ENCODE measurements at regions not wholly inside any gene's neighbourhood (a gene's known extent, or its start where the extent isn't known, plus 50 kb on each side); places are given as distances from the start of the nearest gene placed in this dataset.

DNA sequence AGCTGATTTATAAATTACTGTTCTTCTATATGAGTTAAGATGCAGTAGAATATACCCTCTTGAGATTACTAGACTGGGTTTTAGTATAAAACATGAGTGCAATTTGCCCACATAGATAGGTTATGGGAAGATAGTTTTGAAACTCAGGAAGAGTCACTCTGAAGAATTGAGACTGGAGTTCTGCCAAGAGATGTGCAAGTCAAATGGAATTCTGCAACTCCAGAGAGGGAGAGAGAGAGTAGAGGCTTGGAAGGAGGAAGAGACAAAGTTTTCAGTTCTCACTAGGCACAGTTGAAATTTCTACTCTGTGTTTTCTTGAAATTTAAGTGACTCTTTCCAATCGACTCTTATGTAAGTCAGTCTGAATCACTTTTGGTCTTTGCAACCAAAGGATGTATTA is 878.8 kb downstream of the TSN start:
- DNase-seq: no peak

DNA sequence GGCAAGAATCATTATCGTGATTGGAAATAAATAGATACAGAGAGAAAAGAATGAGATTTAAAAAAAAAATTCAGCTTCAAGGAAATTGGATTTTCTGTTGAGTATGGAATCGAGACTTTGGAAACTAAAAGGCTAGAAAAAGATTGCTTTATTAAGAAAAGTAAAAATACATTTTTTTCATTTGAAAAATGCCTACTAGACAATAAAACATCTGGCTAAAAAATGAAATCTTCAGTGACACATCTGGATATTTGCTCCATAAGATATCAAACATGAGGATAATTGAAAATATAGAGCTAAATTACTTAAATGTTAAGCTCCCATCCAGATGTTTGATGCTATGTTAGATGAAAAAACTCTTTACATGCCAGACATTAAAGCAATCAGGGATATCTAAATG is 879.5 kb downstream of the TSN start:
- no peak for DNase-seq

DNA sequence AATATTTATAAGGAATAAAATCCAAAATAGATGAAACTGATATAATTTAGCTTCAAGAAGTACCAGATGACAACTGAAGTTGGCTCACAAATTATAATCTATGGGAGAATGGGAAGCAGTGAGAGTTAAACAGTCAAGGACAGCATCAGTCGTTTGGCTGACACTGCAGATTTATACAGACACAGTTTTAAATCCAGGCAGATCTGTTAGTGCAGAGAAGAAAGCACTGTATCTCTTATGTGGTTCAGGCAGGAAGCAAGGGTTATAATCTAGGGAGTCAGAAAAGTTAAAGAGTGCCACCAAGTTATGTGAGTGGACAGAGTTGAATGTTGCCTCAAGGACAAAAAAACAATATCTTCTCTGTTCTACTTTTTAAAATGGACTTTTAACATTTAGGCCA is 880.2 kb downstream of the TSN start:
- no peak for DNase-seq

DNA sequence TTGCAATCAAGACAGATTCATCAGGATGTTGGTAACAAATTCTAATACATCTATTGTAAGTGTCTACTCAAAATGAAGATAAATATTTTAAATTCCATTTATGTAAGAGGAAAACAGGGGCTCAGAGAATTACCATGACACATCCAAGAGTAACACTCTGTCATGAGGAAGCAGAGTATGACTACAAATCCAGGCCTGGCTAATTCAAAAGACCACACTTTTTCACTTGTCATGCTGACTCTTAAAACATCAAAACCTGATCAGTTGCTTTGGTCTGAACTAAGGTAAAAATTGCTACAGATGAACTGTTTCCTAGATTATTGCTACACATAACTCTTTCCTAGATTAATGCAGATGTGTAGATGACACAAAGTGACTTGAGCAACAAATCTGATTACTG is 880.6 kb downstream of the TSN start:
- DNase-seq: no peak

DNA sequence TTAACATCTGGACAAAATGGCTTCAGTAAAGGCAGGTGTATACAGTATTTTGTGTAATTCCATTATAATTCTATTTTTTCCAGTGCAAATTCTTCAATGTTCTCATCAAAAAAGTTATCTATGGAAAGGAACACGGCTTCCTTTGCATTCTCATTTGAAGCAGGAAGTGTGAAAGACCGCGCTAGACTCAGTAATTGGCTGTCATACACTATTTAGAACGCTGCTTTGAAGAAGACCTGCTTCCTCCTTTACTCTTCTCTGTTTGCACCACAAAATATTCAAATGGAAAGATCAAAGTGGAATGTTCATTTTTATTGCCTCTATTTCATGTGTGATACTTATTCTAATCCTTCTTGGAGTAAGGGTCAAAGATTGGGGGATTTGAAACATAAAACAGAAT is 883.7 kb downstream of the TSN start:
- no peak for DNase-seq

DNA sequence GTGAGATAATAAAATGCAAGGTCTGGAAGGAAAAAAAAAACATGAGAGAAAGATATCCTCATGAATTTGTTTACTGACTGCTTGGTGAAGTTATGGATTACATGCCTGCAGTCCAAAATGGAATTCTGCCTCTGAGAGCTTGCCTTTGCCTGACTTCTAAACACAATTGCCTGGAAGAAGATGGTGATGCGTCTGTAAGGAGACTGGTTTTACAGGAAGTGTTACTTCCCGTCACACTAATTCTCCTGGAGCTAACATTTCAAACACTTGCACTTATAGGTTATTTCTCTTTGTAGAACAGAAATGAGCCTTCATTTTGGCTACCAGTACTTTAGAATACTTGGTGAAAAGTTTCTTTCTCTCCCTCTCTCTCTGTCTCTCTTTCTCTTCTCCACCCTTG is 884.3 kb downstream of the TSN start:
- no peak for DNase-seq

DNA sequence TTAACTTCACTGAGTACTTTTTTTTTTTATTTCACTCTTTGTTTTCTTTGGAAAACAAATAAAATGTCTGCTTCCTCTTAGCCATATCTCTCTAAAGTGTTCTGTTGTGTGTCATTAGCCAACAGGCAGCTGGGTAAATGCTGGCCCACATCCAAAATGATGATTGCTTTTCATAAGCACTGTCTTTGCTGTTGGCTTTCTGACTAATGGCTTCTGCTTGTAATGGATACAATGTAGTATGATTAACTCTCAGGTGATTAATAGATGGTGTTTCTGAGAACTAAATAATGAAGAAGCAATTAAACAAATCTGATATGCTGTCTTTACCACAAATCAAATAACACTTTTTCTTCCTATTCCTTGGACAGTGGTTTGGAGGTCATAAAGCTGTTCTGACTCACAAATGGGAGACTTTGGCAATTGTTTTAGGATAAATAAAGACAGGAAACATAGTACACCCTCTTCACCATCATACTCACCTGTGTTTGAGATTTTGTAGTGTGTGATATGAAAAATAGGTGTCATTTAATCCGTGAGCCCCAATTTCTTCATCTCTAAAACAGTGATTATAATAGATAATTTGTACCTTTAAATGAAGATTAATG is 888.4 kb downstream of the TSN start:
- no peak for DNase-seq

DNA sequence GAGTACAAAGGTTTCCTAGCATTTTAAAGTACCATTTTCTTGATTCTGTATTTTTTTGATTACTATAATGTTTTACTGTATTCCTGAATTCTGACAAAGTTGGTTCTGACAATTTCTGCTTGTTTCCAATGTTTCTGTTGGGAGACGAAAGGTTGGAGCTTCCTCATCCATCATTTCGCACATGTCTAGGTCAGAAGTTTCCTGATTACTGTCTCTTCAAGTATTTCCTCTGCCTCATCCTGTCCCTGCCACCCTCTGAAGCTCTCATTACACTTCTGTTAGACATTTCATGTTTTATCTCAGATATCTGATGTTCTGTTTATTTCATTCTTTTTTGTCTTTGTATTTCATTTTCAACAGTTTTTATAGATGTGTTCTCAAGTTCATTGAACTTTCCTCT is 895.8 kb downstream of the TSN start:
- DNase-seq: no peak

DNA sequence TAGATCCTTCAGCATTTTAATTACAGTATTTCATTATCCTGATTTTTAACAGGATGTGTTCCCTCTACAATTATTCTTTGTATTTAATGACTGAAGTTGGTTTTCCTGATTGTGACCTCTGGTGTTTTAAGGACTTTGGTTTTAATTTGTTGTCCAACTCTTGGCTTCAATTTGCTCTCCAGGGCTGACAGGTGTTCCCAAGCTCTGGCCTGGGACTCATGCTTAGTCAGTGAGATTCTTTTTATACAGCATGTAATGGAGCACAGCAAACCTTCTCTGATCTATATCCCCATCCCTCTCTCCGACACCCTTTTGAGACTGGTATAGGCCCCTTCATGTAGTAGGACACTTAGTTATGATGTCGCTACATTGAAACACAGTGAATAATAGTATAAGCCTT is 896.3 kb downstream of the TSN start:
- DNase-seq: no peak

DNA sequence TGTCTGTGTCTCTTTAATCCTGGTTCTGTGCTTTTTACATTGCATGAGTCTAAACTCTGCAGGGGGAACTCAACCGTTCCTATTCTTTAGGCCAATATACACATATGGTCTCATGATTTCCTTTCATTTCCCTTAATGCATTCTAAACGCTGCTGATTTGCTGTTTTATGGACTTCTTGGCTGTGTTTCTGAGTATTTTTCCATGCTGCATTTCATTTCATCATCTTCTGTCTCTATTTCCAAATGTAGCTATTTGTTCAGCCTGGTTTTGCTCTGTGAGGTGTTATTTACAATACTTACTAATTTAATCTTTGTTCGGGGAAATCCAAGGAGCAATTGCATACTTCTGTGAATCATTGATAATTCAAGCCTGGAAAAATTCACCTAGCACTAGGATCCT is 897.2 kb downstream of the TSN start:
- no peak for DNase-seq

DNA sequence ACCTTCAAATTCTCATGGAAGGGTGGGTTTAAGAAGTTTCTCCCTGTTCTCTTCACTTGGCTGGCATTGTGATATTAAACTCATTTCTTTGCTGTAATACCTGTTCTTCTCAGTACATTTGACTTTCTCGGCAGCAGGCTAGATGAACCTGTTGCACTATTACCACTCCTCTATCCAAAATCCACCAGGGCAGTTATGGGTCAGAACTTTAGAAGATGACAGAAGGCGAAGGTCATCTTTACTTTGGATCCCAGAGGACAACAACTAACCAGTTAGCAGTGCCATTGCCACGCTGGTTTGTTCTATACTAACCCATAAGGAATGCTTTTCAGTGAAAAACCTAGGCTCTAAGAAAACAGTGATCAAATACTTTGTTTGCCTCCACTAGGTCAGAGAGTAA is 901.0 kb downstream of the TSN start:
- no peak for DNase-seq

DNA sequence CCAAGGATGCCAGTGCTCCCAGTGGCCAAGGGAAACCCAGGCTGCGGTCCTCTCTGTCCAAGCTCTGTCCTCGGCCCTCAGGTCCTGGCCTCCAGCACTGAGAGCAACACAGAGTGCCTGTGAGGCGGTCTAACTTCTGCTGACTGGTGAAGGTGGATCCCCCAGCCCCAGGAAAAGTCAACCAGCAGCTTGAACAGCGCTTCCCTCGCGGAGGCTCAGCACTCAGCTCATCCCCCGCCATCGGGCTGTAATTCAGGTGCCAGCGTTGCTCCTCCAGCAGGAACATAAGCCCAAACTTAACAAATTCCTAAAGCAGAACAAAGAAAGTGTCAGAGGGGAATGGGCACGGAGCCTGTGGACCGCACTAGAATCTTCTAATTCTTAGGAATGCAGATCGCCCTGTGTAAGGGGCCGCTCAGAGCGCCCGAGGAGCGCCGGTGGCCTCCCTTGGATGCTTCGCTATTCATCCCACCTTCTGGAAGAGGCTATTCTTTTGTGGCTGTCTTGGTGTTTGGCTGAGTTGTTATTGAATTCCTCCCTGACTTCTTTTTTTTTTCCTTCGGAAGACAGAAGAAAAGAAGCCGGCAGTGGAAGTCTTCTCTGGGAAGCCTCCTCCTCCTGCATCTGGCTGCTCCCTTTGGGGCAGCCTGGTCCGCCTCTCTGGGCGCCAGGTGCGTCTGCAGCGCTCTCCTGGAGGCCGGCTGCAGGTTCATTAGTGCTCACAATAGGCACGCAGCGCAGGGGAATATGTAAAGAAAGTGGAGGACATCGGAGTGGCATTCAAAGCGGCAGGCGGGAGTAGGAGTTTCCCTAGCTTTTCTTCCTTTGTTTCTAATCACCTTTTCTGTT is 905.6 kb downstream of the TSN start:
- DNase-seq: no peak

DNA sequence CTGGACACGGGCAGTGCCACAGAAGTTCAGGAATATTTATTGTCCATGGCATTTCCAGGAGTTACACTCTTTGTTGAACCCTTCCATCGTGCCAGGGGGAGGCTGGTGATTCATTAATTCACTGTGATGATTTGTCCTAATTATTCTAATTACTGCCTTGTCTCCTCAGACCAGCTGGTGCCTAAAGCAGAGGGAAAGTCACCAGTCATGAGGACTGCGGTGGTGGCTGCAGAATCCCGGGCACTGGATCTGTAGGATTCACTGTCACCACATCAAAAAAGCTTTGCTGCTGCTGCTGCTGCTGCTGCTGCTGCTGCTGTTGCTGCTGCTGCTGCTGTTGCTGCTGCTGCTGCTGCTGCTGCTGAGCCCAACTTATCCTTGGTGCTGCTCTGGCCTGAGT is 908.2 kb downstream of the TSN start:
- no peak for DNase-seq

DNA sequence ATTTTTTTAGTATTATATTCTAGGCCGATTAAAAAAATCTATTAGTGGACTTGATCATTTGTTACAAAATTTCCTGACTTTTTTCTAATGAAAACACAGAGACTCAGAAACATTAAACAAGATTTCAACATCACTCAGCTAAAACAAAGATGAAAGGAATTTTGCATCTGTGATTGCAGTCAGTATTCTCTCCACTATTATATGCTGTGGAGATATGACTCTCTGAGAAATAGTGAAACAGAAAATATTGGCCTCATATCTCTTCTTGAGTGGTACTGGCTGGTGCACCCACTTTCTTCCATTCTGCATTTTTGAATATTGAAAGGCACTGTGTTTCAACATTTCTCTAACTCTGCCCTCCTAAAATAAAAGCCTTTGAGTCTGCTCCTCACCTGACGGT is 914.2 kb downstream of the TSN start:
- no peak for DNase-seq

DNA sequence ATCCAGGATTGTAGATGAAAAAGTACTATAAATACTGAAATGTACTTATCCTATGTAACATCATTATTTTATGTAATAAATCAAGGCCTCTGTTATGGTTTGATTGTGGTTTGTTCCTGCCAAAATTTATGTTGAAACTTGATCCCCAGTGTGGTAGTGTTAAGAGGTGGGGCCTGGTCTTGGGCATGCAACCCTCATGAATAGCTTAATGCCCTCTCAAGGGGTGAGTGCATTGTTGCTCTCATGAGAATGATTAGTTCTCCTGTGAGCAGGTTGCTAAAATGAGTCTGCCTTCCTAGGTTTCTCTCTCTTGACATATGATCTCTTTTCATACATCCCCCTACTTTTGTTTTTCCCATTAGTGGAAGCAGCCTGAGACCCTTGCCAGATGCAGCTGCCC is 915.4 kb downstream of the TSN start:
- DNase-seq: no peak

DNA sequence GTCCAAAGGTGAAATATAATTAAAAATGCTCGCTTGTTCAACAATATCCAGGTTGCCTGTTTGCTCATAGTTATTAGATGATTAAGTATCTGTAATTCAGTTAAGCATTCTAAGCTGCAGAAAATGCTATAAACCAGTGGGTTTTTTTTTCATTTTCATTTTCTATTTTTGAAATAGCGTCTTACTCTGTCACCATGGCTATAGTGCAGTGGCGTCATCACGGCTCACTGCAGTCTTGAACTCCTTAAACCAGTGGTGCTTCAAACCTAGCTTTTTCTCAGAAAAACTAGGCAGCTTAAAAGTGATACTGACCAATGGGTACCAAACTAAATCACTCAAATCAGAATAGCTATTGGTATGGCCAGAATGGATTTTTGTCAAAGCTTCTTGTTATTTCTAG is 925.2 kb downstream of the TSN start:
- no peak for DNase-seq

DNA sequence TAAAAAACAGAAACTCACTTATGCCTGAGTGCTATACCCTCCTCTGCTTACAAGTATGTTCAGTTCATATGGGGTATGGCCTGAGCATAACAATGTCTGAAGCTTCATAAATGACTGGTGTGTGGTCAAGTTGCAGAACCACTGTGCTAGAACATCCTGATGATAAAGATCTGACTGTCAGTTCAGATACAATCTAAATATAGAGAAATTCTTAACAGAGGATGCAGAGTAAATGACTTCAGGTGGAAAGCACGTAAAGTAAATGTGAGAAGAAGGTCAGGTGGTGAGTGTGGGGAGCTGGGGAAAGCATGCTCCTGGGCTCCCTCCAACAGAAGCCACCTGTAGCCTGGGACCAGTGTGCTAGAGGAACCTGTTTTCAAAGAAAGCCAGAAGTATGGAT is 926.2 kb downstream of the TSN start:
- DNase-seq: no peak

DNA sequence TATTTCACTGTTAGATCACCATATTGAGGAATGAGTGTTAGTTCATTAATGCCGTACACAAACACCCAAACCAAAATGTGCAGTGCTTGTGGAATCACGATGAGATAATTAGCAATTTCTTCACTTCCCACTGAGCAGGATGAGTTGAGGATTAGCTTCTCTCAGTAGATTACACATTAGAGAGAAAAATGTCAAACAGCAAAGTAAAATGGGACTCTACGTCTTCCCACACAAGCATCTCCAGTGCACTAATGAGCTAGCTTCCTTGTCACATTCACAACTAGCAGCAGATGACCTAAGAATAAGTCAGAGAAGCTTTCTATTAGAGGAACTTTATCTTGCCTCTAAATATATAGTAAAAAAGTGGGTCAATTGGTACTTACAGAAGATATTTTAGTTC is 926.9 kb downstream of the TSN start:
- no peak for DNase-seq

DNA sequence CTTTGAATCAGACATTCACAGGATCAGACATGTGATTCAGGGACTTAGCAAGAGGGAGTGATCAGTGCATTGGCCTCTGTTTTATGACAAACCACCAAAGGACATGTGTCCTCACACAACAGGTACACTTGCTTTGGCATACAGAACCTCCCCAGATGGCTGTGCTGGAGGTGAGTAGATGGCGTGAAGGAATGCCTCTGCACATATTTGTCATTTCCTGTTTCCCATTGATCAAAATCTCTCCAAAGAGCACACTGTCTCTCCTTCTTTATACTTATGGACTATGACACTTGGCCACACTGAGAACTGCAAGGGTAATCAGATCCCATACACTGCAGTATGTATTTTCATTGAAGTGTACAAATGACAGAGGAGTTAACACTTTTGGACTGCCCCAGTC is 927.6 kb downstream of the TSN start:
- no peak for DNase-seq

DNA sequence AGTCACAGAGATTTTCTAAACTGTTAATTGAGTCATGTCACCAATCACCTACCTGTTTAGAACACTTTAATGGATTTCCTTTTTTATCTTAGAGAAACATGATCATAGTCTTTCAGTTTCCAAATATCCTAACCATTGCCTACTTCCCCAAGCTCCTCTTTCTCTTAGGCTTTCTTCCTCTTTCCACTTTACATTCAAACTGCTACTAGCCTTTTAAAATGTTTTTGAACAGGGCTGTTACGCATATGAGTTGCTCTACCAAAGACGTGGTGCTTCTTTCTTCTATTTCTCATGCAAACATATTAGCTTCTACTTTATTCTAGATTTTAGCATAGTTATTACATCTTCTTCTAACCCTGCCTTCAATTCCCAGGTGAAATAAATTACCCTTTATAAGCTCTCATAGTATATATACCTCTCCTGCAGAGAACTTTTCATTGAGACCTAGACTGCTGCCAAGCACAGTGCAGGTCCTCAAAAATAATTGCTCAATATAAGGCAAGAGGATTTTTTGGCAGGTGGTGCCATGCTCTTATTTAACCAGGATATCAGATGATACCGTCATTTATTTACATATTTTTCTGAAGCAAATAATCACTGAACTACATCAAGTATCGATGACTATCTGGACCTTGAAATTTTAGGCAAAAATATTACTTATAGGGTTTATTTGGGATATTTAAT is 937.1 kb downstream of the TSN start:
- DNase-seq: no peak

DNA sequence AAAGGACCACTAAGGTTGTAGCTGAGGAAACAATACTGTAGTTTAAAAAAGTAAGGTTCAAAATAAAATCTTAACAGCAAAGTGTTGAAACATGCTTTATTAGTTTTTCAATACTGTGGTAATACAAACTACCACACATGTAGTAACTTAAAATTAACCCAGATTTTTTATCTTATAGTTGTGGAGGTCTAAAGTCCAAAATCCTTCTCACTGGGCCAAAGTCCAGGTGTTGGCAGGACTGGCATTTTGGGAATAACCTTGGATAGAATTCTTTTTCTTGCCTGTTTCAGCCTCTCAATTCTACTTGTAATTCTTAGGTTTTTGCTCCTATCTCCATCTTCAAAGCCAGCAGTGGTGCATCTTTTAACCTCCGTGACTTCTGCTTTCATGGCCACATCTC is 942.0 kb downstream of the TSN start:
- no peak for DNase-seq

DNA sequence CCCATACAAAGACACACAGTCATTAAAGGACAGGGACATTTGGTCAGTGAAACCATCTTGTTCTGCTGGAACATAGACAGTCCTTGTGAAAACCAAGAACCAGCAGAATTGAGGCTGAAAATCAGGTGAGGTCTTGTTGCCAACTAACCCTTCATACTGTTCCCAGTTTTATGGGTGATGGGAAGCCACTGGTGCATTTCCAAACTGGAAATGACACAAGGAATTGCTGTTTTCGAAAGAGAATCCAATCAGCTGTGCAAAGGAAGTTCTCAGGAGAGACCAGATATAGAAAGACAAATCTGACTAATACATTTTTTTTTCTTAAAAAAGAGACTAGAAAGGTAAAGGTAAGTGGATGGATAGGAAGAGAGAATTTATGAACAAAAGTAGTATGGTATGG is 948.2 kb downstream of the TSN start:
- DNase-seq: no peak

DNA sequence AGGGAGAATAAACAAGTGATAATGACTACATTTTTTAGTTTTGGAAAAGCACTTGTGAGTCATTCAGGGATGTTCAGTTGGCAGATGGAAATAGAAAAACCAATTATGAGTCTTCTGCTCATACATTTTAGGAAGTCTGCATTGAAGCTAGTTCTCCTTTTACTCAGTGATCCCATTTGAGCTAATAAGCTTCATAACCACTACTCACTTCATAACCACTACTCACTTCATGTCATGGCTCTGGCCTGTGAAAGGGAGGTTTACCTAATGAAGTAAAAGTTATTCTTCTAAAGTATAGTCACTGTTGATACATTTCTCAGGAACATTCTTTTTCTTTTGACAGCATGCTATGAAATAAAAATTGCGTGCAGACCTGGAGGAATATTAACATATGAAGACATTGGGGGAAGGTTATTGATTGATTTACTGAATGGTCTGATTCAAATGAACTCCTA is 948.7 kb downstream of the TSN start:
- no peak for DNase-seq
